ENCODE measurements at regions not wholly inside any gene's neighbourhood (a gene's known extent, or its start where the extent isn't known, plus 50 kb on each side); places are given as distances from the start of the nearest gene placed in this dataset.

DNA sequence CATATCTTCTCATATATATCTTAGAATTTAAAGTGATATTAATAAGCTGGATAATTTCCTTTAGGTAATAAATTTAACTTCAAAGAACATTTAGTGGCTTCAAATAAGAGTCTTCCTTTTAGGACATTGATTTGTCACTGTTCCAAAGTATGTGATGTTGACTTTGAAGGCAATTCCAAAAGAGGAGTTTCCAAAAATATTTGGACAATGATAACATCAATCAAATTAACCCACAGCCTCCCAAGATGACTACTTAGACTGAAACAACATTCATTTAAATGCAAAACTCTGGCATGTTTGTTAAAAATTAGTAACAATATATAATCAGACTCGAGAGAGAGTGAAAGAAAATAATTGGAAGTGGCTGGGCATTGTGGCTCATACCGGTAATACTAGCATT, 211.1 kb downstream of the OGFRL1 start:
- Histone ChIP-seq H3K4me1 (ENCODE audit: control insufficient read depth, low read length) (peaks cover 17% of the 10 kb centered on the region), H4K20me1 (ENCODE audit: control insufficient read depth, insufficient read depth, low read depth, low read length) (no peaks in the 10 kb centered on the region), H3F3A (ENCODE audit: control insufficient read depth, insufficient read depth) (no peaks in the 10 kb centered on the region), H3K79me2 (ENCODE audit: control insufficient read depth, low read length) (no peaks in the 10 kb centered on the region), H3K9me3 (ENCODE audit: control insufficient read depth, insufficient read depth, low read length) (no peaks in the 10 kb centered on the region), H3K27me3 (ENCODE audit: control insufficient read depth, low read length) (no peaks in the 10 kb centered on the region), H3K4me3 (ENCODE audit: low read length) (no peak overlapping the region), H3K9me2 (replicated peaks; ENCODE audit: control insufficient read depth, low read length) (no peaks in the 10 kb centered on the region), H3K36me3 (ENCODE audit: control insufficient read depth, low read length) (no peaks in the 10 kb centered on the region), H3K4me2 (ENCODE audit: low read length) (no peak overlapping the region), H3K27ac (ENCODE audit: low read depth, low read length) (no peak overlapping the region)
- TF ChIP-seq, protein P1, sequence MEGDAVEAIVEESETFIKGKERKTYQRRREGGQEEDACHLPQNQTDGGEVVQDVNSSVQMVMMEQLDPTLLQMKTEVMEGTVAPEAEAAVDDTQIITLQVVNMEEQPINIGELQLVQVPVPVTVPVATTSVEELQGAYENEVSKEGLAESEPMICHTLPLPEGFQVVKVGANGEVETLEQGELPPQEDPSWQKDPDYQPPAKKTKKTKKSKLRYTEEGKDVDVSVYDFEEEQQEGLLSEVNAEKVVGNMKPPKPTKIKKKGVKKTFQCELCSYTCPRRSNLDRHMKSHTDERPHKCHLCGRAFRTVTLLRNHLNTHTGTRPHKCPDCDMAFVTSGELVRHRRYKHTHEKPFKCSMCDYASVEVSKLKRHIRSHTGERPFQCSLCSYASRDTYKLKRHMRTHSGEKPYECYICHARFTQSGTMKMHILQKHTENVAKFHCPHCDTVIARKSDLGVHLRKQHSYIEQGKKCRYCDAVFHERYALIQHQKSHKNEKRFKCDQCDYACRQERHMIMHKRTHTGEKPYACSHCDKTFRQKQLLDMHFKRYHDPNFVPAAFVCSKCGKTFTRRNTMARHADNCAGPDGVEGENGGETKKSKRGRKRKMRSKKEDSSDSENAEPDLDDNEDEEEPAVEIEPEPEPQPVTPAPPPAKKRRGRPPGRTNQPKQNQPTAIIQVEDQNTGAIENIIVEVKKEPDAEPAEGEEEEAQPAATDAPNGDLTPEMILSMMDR (IDR thresholded peaks at IDR 0.05; ENCODE audit: low read depth, low read length, poor library complexity, severe bottlenecking) = no peak
- no peak for TF ChIP-seq EZH2phosphoT487 (IDR thresholded peaks at IDR 0.05; ENCODE audit: borderline replicate concordance, low read length)

DNA sequence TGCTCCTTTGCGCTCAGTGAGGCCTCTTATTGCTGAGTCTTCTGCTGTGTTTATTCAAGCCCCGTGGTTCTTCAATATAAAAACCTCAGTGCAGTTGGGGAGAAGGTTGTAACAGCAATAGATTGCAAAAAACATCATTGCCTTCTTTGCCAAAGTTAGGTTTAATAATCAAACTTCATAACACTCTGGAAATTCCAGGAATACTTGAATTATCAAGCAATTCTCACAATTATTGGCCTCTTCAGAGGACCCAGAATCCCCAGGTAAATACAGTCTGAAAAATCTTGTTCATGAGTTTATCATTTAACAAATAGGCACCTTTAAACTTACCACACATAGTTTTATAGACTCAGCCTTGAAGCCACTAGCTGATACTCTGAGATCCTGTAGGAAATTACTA, 213.6 kb downstream of the OGFRL1 start:
- Histone ChIP-seq H3K4me1 (ENCODE audit: control insufficient read depth, low read length) (no peaks in the 10 kb centered on the region), H3K9me2 (replicated peaks; ENCODE audit: control insufficient read depth, low read length) (no peaks in the 10 kb centered on the region), H3K4me2 (ENCODE audit: low read length) (no peak overlapping the region), H3K36me3 (ENCODE audit: control insufficient read depth, low read length) (no peaks in the 10 kb centered on the region), H3K27ac (ENCODE audit: low read depth, low read length) (no peak overlapping the region), H3F3A (ENCODE audit: control insufficient read depth, insufficient read depth) (no peaks in the 10 kb centered on the region), H3K4me3 (ENCODE audit: low read length) (no peak overlapping the region), H3K9me3 (ENCODE audit: control insufficient read depth, insufficient read depth, low read length) (no peaks in the 10 kb centered on the region), H3K79me2 (ENCODE audit: control insufficient read depth, low read length) (no peaks in the 10 kb centered on the region), H4K20me1 (ENCODE audit: control insufficient read depth, insufficient read depth, low read depth, low read length) (no peaks in the 10 kb centered on the region), H3K27me3 (ENCODE audit: control insufficient read depth, low read length) (no peaks in the 10 kb centered on the region)
- TF ChIP-seq EZH2phosphoT487 (IDR thresholded peaks at IDR 0.05; ENCODE audit: borderline replicate concordance, low read length) = no peak
- TF ChIP-seq, protein P1 (IDR thresholded peaks at IDR 0.05; ENCODE audit: low read depth, low read length, poor library complexity, severe bottlenecking) = no peak

GRCh38 chr6:71502956-71503355, 214.3 kb downstream of the OGFRL1 start:
- TF ChIP-seq, protein P1 (IDR thresholded peaks at IDR 0.05; ENCODE audit: low read depth, low read length, poor library complexity, severe bottlenecking) = no peak
- no peak for TF ChIP-seq EZH2phosphoT487 (IDR thresholded peaks at IDR 0.05; ENCODE audit: borderline replicate concordance, low read length)
- no peak overlapping the region for H3K4me3 ChIP-seq (ENCODE audit: low read length)
- no peaks in the 10 kb centered on the region for H3K79me2 ChIP-seq (ENCODE audit: control insufficient read depth, low read length)
- no peaks in the 10 kb centered on the region for H4K20me1 ChIP-seq (ENCODE audit: control insufficient read depth, insufficient read depth, low read depth, low read length)
- H3K27ac ChIP-seq (ENCODE audit: low read depth, low read length) = no peak overlapping the region
- no peaks in the 10 kb centered on the region for H3K36me3 ChIP-seq (ENCODE audit: control insufficient read depth, low read length)
- no peak overlapping the region for H3K4me2 ChIP-seq (ENCODE audit: low read length)
- no peaks in the 10 kb centered on the region for H3K4me1 ChIP-seq (ENCODE audit: control insufficient read depth, low read length)
- H3K9me2 ChIP-seq (replicated peaks; ENCODE audit: control insufficient read depth, low read length) = no peaks in the 10 kb centered on the region
- no peaks in the 10 kb centered on the region for H3K9me3 ChIP-seq (ENCODE audit: control insufficient read depth, insufficient read depth, low read length)
- H3K27me3 ChIP-seq (ENCODE audit: control insufficient read depth, low read length) = peaks cover 1% of the 10 kb centered on the region; the same call in 1 of the 2 replicates
- no peaks in the 10 kb centered on the region for H3F3A ChIP-seq (ENCODE audit: control insufficient read depth, insufficient read depth)

DNA sequence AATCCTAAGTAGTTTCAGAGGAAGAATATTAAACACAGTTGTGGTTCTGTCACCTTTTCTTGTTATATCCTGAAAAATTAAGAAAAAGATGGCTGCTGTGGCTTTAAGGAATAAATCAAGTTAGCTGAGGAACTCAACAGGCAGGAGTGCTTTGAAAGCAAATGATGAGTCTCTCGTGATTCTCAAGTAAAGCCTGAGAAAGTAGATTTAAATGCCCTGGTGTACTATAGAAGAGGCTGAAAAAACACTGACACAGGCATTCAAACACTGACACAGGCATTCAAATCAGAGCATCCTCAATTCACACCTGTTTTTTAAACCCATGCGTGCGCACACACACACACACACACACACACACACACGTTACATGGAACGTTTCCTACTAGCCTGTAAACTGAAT, 218.6 kb downstream of the OGFRL1 start:
- no peaks in the 10 kb centered on the region for H4K20me1 ChIP-seq (ENCODE audit: control insufficient read depth, insufficient read depth, low read depth, low read length)
- H3F3A ChIP-seq (ENCODE audit: control insufficient read depth, insufficient read depth) = no peaks in the 10 kb centered on the region
- no peaks in the 10 kb centered on the region for H3K4me1 ChIP-seq (ENCODE audit: control insufficient read depth, low read length)
- TF ChIP-seq, protein P1 (IDR thresholded peaks at IDR 0.05; ENCODE audit: low read depth, low read length, poor library complexity, severe bottlenecking) = no peak
- no peak for TF ChIP-seq EZH2phosphoT487 (IDR thresholded peaks at IDR 0.05; ENCODE audit: borderline replicate concordance, low read length)
- H3K9me2 ChIP-seq (replicated peaks; ENCODE audit: control insufficient read depth, low read length) = no peaks in the 10 kb centered on the region
- H3K4me2 ChIP-seq (ENCODE audit: low read length) = no peak overlapping the region
- H3K79me2 ChIP-seq (ENCODE audit: control insufficient read depth, low read length) = no peaks in the 10 kb centered on the region
- H3K9me3 ChIP-seq (ENCODE audit: control insufficient read depth, insufficient read depth, low read length) = no peaks in the 10 kb centered on the region
- no peak overlapping the region for H3K27ac ChIP-seq (ENCODE audit: low read depth, low read length)
- H3K27me3 ChIP-seq (ENCODE audit: control insufficient read depth, low read length) = peaks cover 10% of the 10 kb centered on the region
- no peak overlapping the region for H3K4me3 ChIP-seq (ENCODE audit: low read length)
- no peaks in the 10 kb centered on the region for H3K36me3 ChIP-seq (ENCODE audit: control insufficient read depth, low read length)

Measured in DOHH2 (cell line).